ENCODE measurements at regions not wholly inside any gene's neighbourhood (a gene's known extent, or its start where the extent isn't known, plus 50 kb on each side); places are given as distances from the start of the nearest gene placed in this dataset.
A peak's percentile ranks its signal among the peaks of the same experiment; 100 is the strongest.

DNA sequence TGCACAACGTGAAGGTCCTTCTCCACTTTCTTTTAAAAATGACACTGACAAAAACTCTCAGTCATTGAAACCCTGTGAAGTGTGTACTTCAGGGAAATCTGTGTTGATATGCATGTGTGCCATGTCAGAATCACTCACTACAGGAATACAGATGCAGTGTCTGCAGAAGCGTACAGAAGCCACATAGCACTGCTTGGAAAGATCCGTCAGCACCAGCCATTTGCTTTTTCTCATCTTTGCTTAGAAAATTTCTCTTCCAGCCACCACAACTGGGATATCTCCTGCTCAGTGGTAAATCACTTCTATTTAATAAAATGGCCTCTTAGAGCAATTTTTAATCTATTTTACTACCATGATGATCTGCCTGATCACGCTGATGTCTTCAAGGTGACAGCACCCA, 91.3 kb upstream of the ARHGEF26 start:
- Histone ChIP-seq H3K4me3 (ENCODE audit: low read depth, low read length) (no peak overlapping the region), H3K36me3 (replicated peaks) (no peaks in the 10 kb centered on the region), H3K27me3 (replicated peaks) (no peaks in the 10 kb centered on the region), H3K27ac (no peak overlapping the region)
- TF ChIP-seq, protein P1, sequence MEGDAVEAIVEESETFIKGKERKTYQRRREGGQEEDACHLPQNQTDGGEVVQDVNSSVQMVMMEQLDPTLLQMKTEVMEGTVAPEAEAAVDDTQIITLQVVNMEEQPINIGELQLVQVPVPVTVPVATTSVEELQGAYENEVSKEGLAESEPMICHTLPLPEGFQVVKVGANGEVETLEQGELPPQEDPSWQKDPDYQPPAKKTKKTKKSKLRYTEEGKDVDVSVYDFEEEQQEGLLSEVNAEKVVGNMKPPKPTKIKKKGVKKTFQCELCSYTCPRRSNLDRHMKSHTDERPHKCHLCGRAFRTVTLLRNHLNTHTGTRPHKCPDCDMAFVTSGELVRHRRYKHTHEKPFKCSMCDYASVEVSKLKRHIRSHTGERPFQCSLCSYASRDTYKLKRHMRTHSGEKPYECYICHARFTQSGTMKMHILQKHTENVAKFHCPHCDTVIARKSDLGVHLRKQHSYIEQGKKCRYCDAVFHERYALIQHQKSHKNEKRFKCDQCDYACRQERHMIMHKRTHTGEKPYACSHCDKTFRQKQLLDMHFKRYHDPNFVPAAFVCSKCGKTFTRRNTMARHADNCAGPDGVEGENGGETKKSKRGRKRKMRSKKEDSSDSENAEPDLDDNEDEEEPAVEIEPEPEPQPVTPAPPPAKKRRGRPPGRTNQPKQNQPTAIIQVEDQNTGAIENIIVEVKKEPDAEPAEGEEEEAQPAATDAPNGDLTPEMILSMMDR (IDR thresholded peaks at IDR 0.05; ENCODE audit: low read depth, low read length, missing control alignments) = no peak
- in situ Hi-C loops (cut with HindIII; ENCODE audit: low pct_ligation_motif_present, low sequenced_read_pairs) = no loop called here
- no peak for DNase-seq

DNA sequence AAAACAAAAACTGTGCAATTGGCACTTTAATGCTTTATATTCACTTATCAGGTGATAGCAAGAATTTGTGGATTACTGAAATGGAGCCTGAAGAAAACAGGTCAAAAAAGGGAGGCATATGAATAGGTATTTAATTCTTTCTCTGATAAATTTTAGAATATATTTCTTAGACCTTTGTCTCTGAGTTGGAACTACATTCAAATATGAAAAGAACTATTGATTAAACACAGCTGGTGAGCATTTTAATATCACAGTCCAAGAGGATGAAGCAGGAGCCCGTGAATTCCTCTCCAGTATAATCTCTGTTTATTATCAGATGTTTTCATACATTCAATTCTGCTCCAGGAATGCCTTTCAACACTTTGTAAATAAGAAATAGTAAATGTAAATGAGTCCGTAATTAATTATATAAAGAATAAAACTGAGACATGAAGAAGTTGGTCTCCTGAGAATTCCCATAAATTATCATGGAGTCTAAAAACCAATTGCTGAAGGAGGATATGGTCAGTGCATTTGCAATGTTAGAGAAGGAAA, 86.3 kb upstream of the ARHGEF26 start:
- no peak overlapping the region for H3K27ac ChIP-seq
- no peak overlapping the region for H3K4me3 ChIP-seq (ENCODE audit: low read depth, low read length)
- H3K36me3 ChIP-seq (replicated peaks) = no peaks in the 10 kb centered on the region
- DNase-seq = no peak
- in situ Hi-C loops (cut with HindIII; ENCODE audit: low pct_ligation_motif_present, low sequenced_read_pairs) = no loop called here
- TF ChIP-seq, protein P1 (IDR thresholded peaks at IDR 0.05; ENCODE audit: low read depth, low read length, missing control alignments) = no peak
- no peaks in the 10 kb centered on the region for H3K27me3 ChIP-seq (replicated peaks)

DNA sequence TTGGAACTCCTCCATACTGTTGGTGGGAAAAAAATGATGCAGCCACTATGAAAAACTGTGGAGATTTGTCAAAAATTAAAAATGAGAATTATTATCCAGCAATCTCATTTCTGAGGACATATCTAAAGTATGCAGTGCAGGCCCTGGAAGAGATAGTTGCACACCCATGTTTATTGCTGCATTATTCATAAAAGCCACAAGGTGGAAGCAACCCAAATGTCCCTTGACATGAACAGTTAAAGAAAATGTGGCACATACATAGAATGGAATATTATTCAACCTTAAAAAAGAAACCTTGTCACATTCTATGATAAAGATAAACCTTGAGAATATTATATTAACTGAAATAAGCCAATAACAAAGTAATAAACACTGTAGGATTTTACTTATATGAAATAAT, 80.9 kb upstream of the ARHGEF26 start:
- no peaks in the 10 kb centered on the region for H3K27me3 ChIP-seq (replicated peaks)
- TF ChIP-seq, protein P1 (IDR thresholded peaks at IDR 0.05; ENCODE audit: low read depth, low read length, missing control alignments) = peak; percentile 45
- no peak overlapping the region for H3K4me3 ChIP-seq (ENCODE audit: low read depth, low read length)
- no peak overlapping the region for H3K27ac ChIP-seq
- in situ Hi-C loops (cut with HindIII; ENCODE audit: low pct_ligation_motif_present, low sequenced_read_pairs) = no loop called here
- DNase-seq = peak; percentile 42
- H3K36me3 ChIP-seq (replicated peaks) = no peaks in the 10 kb centered on the region

DNA sequence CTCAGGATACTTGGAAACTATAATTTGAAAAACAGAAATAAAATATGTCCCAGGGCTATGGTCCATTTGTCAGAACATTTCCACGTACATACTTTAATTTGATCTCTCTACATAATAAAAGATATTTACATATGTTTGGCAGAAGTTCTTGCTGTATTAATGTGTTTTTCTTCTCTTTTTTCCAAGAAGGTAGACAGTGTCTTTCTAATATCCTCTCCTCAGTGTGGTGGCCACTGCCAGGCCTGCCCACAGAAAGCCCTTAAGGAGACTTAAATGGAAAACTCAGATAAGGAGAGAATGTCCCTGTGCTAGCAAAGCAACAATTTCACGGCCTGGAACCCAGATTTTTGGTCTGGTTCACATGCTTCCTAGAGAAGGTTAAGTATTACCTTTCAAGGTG, 76.5 kb upstream of the ARHGEF26 start:
- Histone ChIP-seq H3K27ac (no peak overlapping the region), H3K27me3 (replicated peaks) (no peaks in the 10 kb centered on the region), H3K4me3 (ENCODE audit: low read depth, low read length) (no peak overlapping the region), H3K36me3 (replicated peaks) (no peaks in the 10 kb centered on the region)
- TF ChIP-seq, protein P1 (IDR thresholded peaks at IDR 0.05; ENCODE audit: low read depth, low read length, missing control alignments) = no peak
- no peak for DNase-seq
- in situ Hi-C loops (cut with HindIII; ENCODE audit: low pct_ligation_motif_present, low sequenced_read_pairs) = no loop called here

DNA sequence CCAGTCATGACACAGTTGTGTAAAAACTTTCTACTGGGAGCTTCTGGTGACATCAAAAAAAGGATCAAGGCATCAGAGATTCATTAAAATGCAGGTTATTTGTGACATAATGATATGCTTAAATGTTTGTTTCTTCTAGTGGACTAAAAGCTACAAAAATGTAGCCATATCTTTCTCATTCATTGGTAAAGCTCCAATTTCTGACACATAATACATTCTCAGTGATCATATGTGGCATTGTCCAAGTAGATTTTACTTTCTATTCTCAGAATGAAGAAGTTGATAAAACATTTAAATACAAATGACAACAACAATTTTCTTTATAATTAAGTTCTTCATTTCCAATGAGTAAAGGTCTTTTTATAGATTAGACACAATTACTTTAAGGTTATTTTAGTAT, 71.0 kb upstream of the ARHGEF26 start:
- TF ChIP-seq, protein P1 (IDR thresholded peaks at IDR 0.05; ENCODE audit: low read depth, low read length, missing control alignments) = no peak
- DNase-seq = no peak
- in situ Hi-C loops (cut with HindIII; ENCODE audit: low pct_ligation_motif_present, low sequenced_read_pairs) = no loop called here
- Histone ChIP-seq H3K4me3 (ENCODE audit: low read depth, low read length) (no peak overlapping the region), H3K27me3 (replicated peaks) (no peaks in the 10 kb centered on the region), H3K27ac (no peak overlapping the region), H3K36me3 (replicated peaks) (no peaks in the 10 kb centered on the region)

DNA sequence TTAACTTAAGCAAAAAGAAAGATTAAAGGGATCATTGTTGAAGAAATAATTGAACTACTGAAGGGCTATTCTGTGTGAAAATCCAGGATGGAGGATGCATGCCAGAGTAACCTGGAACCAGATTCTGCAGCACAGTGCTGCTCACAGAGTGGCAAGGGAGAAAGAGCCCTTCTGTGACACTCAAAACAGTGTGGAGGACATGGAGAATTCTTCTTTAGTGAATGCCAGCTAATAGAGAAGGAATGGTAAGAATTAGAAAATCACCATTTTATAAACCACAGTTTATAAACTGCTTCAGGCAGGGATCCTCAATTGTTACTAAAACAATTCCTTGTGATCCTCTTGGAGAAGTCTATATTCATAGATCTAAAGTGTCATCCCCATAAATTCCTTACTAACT, 70.4 kb upstream of the ARHGEF26 start:
- Histone ChIP-seq H3K36me3 (replicated peaks) (no peaks in the 10 kb centered on the region), H3K27me3 (replicated peaks) (no peaks in the 10 kb centered on the region), H3K27ac (no peak overlapping the region), H3K4me3 (ENCODE audit: low read depth, low read length) (no peak overlapping the region)
- no peak for DNase-seq
- in situ Hi-C loops (cut with HindIII; ENCODE audit: low pct_ligation_motif_present, low sequenced_read_pairs) = no loop called here
- TF ChIP-seq, protein P1 (IDR thresholded peaks at IDR 0.05; ENCODE audit: low read depth, low read length, missing control alignments) = no peak
